T-helper 2 cell treated with Interferon-gamma antibody and Interleukin-4, amounts not matched to agents 5 μg/mL and 100 μg/mL, for 36 hours (primary cell): ENCODE measurements at regions not wholly inside any gene's neighbourhood (a gene's known extent, or its start where the extent isn't known, plus 50 kb on each side); places are given as distances from the start of the nearest gene placed in this dataset.

ENCODE experiments used
- DNase-seq: peaks from one replicate; pipeline ENCODE4 v3.0.0; 2021; ENCODE audit warnings: low spot score
- H3K27ac Mint-ChIP-seq: one replicate; pipeline ENCODE4 v1.8.0; 2021; ENCODE audit warnings: mild to moderate bottlenecking, mixed read lengths
- H3K27me3 Mint-ChIP-seq: one replicate; pipeline ENCODE4 v1.8.0; 2021; ENCODE audit warnings: low read depth, mixed read lengths
- H3K36me3 Mint-ChIP-seq: one replicate; pipeline ENCODE4 v1.8.0; 2021; ENCODE audit warnings: low read depth, mixed read lengths
- H3K4me1 Mint-ChIP-seq: one replicate; pipeline ENCODE4 v1.8.0; 2021; ENCODE audit warnings: low read depth, mixed read lengths
- H3K4me3 Mint-ChIP-seq: one replicate; pipeline ENCODE4 v1.8.0; 2022; ENCODE audit warnings: mild to moderate bottlenecking, moderate library complexity, mixed read lengths
- H3K9me3 Mint-ChIP-seq: one replicate; pipeline ENCODE4 v1.8.0; 2021; ENCODE audit warnings: mixed read lengths

DNA sequence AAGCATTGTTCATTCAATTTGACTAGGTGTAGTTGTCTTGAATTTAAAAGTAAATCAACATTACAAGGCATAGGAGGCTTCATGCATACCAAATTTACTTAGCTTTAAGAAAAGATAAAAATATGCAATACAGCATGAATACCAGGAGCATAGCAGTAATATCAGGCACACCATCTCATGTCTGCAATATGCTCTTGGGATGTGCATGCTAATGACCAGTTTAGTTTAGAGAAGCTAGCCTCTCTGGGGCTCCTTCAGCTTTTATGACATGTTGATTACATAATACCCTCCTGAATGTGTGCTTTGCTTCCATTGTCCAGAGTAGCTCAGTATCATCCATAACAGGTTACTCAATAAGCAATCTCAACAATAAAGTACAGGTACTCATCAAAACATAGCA, 497.2 kb downstream of the FLRT2 start:
- Mint-ChIP-seq H3K9me3 (peaks cover 27% of the 10 kb centered on the region), H3K27ac (no peak overlapping the region), H3K4me3 (no peak overlapping the region), H3K36me3 (no peaks in the 10 kb centered on the region), H3K27me3 (no peaks in the 10 kb centered on the region), H3K4me1 (peaks cover 5% of the 10 kb centered on the region)
- DNase-seq = no peak

DNA sequence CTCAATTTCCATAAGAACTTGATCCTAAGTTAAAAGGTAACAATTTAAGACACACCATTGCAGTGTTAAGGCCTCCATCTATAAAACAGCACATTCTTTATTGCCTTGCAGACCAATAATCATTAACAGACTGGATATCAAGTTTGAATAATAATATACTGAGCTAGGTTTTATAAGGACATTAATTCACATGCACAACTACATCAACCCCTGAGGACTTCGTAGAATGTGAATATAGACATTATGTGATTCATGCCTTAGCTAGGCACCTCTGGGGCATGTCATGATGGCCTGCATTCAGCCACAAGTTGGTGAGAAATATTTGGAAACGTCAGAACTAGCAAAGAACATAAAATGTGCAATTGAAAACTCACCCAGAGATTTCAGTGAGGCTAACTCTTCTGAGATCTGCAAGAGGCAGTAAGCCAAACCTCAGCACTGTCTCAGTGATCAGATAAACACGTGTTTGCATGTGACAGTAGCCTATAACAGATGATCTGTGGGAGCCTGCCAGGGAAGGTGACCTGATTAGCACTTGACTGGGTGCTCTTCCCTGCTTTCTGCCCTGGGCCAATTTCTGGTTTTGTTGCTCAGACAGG, 492.2 kb downstream of the FLRT2 start:
- Mint-ChIP-seq H3K4me1 (no peaks in the 10 kb centered on the region), H3K27ac (no peak overlapping the region), H3K36me3 (no peaks in the 10 kb centered on the region), H3K4me3 (no peak overlapping the region), H3K9me3 (peaks cover 18% of the 10 kb centered on the region), H3K27me3 (no peaks in the 10 kb centered on the region)
- DNase-seq = no peak

- no peak for DNase-seq
- Mint-ChIP-seq H3K4me3 (no peak overlapping the region), H3K36me3 (no peaks in the 10 kb centered on the region), H3K9me3 (peaks cover 18% of the 10 kb centered on the region), H3K4me1 (no peaks in the 10 kb centered on the region), H3K27ac (no peak overlapping the region), H3K27me3 (no peaks in the 10 kb centered on the region)
Observed at GRCh38 chr14:86020841-86021240, 490.9 kb downstream of the FLRT2 start.

- Mint-ChIP-seq H3K27me3 (no peaks in the 10 kb centered on the region), H3K9me3 (peaks cover 4% of the 10 kb centered on the region), H3K4me3 (no peak overlapping the region), H3K36me3 (no peaks in the 10 kb centered on the region), H3K27ac (no peak overlapping the region), H3K4me1 (no peaks in the 10 kb centered on the region)
- no peak for DNase-seq
Observed at GRCh38 chr14:86015941-86016340, 486.0 kb downstream of the FLRT2 start.

- H3K4me3 Mint-ChIP-seq = no peak overlapping the region
- DNase-seq = no peak
- H3K27ac Mint-ChIP-seq = no peak overlapping the region
- peaks cover under 1% of the 10 kb centered on the region for H3K9me3 Mint-ChIP-seq
- no peaks in the 10 kb centered on the region for H3K4me1 Mint-ChIP-seq
- no peaks in the 10 kb centered on the region for H3K27me3 Mint-ChIP-seq
- no peaks in the 10 kb centered on the region for H3K36me3 Mint-ChIP-seq
Observed at GRCh38 chr14:86015511-86015910, 485.6 kb downstream of the FLRT2 start.

DNA sequence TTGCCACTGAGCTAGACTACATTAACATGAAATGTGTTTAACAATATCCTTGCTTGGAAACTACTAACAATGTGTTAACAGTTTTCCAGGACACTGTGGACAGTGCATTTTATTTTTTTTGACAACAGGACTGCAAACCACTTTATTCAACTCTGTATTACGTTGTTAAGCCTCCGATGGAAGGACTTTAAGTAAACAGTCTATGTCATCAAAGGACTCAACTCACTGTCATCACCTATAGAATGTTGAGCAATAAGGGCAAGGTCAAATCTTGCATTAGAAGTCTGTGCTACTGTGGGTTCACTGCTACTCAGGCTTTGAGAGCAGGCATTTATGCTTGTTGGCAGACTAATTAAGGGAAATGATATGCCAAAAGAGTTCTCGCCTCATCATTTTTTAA, 483.7 kb downstream of the FLRT2 start:
- DNase-seq = no peak
- Mint-ChIP-seq H3K36me3 (no peaks in the 10 kb centered on the region), H3K27me3 (no peaks in the 10 kb centered on the region), H3K4me1 (no peaks in the 10 kb centered on the region), H3K9me3 (no peaks in the 10 kb centered on the region), H3K27ac (no peak overlapping the region), H3K4me3 (no peak overlapping the region)

DNA sequence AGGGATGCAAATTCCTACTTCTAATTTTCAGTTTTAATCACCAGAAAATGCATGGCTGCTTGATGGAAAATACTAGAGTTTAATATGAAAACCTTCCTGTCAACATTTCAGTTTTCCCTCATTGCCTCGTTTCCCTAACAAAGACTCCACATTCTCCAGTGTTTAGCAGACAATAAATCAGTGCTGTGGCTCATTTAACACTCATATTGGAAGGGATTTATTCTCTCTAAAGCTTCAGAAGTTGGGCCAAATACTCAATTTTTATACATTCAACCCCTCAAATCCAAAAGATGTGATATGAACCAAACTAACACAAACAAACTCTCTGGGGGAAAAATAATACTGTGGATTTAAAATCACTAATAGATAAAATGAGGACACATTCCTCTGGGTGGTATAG, 482.5 kb downstream of the FLRT2 start:
- Mint-ChIP-seq H3K4me1 (no peaks in the 10 kb centered on the region), H3K4me3 (no peak overlapping the region), H3K27me3 (no peaks in the 10 kb centered on the region), H3K27ac (no peak overlapping the region), H3K9me3 (no peaks in the 10 kb centered on the region), H3K36me3 (no peaks in the 10 kb centered on the region)
- no peak for DNase-seq

- no peak overlapping the region for H3K4me3 Mint-ChIP-seq
- no peaks in the 10 kb centered on the region for H3K36me3 Mint-ChIP-seq
- no peak overlapping the region for H3K27ac Mint-ChIP-seq
- no peaks in the 10 kb centered on the region for H3K4me1 Mint-ChIP-seq
- no peaks in the 10 kb centered on the region for H3K27me3 Mint-ChIP-seq
- no peak for DNase-seq
- H3K9me3 Mint-ChIP-seq = no peaks in the 10 kb centered on the region
Observed at GRCh38 chr14:86003998-86004397, 474.1 kb downstream of the FLRT2 start.

GRCh38 chr14:85996551-85996950, 466.6 kb downstream of the FLRT2 start:
- Mint-ChIP-seq H3K27ac (no peak overlapping the region), H3K4me1 (no peaks in the 10 kb centered on the region), H3K36me3 (no peaks in the 10 kb centered on the region), H3K27me3 (no peaks in the 10 kb centered on the region), H3K4me3 (no peak overlapping the region), H3K9me3 (no peaks in the 10 kb centered on the region)
- DNase-seq = no peak

GRCh38 chr14:85991156-85991555, 461.2 kb downstream of the FLRT2 start:
- no peak for DNase-seq
- H3K9me3 Mint-ChIP-seq = no peaks in the 10 kb centered on the region
- no peak overlapping the region for H3K27ac Mint-ChIP-seq
- no peaks in the 10 kb centered on the region for H3K4me1 Mint-ChIP-seq
- no peak overlapping the region for H3K4me3 Mint-ChIP-seq
- H3K36me3 Mint-ChIP-seq = no peaks in the 10 kb centered on the region
- no peaks in the 10 kb centered on the region for H3K27me3 Mint-ChIP-seq

DNA sequence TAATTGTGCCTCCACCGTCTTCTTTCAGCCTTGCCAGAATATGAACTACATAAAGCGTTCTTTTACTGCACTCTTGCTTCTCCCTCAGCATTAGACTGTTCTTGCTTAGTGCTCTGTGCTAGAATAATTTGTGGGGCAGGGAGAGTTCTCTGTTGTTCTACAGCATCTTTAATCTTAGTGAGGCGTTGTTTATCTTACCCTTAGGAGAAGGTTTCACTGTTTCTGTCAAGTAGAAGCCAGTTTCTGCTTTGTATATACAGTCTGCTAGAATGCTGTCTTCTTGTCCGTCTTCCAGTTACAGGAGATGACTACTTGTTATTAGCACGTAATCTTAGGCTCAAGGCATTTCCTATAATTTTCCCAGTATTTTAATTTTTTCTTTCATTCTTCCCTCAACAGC, 458.0 kb downstream of the FLRT2 start:
- DNase-seq = no peak
- Mint-ChIP-seq H3K36me3 (no peaks in the 10 kb centered on the region), H3K27ac (no peak overlapping the region), H3K4me1 (no peaks in the 10 kb centered on the region), H3K9me3 (no peaks in the 10 kb centered on the region), H3K4me3 (no peak overlapping the region), H3K27me3 (no peaks in the 10 kb centered on the region)

DNA sequence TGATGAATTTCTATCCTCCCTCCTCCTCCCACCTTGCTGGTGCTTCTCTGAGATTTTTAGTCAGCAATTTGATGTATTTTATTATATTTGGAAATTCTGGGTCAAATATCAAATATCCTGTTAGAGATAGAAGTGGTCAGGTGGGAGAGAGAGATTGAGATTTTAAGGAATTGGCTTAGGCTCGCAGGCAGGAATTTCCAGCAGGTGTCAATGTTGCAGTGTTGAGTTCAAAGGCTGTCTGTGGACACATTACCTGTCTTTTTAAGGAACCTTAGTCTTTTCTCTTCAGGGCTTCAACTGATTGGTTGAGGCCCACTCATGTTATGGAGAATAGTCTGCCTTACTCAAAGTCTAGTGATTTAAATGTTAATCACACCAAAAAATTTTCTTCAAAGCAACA, 457.3 kb downstream of the FLRT2 start:
- Mint-ChIP-seq H3K27ac (no peak overlapping the region), H3K9me3 (no peaks in the 10 kb centered on the region), H3K27me3 (no peaks in the 10 kb centered on the region), H3K4me3 (no peak overlapping the region), H3K4me1 (no peaks in the 10 kb centered on the region), H3K36me3 (no peaks in the 10 kb centered on the region)
- no peak for DNase-seq

GRCh38 chr14:85978582-85979250, 448.8 kb downstream of the FLRT2 start:
- Mint-ChIP-seq H3K9me3 (peaks cover 10% of the 10 kb centered on the region), H3K27ac (no peak overlapping the region), H3K4me1 (no peaks in the 10 kb centered on the region), H3K4me3 (no peak overlapping the region), H3K27me3 (no peaks in the 10 kb centered on the region), H3K36me3 (no peaks in the 10 kb centered on the region)
- no peak for DNase-seq

DNA sequence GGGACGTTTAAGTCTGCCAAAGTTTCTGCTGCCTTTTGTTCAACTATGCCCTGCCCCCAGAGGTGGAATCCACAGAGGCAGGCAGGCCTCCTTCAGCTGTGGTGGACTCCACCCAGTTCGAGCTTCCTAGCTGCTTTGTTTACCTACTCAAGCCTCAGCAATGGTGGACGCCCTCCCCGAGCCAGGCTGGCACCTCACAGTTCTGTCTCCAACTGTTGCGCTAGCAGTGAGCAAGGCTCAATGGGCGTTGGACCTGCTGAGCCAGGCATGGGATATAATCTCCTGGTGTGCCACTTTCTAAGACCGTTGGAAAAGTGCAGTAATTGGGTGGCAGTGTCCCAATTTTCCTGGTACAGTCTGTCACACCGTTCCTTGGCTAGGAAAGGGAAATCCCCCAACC, 444.7 kb downstream of the FLRT2 start:
- DNase-seq = no peak
- peaks cover 38% of the 10 kb centered on the region for H3K9me3 Mint-ChIP-seq
- no peaks in the 10 kb centered on the region for H3K36me3 Mint-ChIP-seq
- H3K27me3 Mint-ChIP-seq = no peaks in the 10 kb centered on the region
- no peak overlapping the region for H3K27ac Mint-ChIP-seq
- no peaks in the 10 kb centered on the region for H3K4me1 Mint-ChIP-seq
- no peak overlapping the region for H3K4me3 Mint-ChIP-seq

DNA sequence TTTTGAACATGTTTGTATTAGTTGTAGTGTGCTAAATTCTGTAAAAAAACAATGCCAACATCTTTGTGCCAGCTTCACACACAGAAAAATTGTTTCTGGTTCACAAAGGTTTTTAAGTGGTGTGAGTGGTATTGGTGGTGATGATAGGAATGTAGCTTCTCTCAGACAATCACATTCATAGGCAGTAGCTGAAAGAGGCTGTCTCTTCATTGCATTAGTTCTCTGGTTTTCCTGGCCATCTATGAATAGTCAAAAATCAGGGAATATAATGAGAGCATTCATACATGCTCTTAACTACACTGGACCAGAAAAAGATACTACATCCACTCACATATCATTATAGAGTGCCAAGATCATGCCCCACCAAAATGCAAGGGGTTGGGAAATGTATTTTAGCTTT, 433.5 kb downstream of the FLRT2 start:
- no peaks in the 10 kb centered on the region for H3K36me3 Mint-ChIP-seq
- H3K4me3 Mint-ChIP-seq = no peak overlapping the region
- no peak overlapping the region for H3K27ac Mint-ChIP-seq
- no peaks in the 10 kb centered on the region for H3K9me3 Mint-ChIP-seq
- no peak for DNase-seq
- no peaks in the 10 kb centered on the region for H3K4me1 Mint-ChIP-seq
- no peaks in the 10 kb centered on the region for H3K27me3 Mint-ChIP-seq
